ENCODE measurements at regions not wholly inside any gene's neighbourhood (a gene's known extent, or its start where the extent isn't known, plus 50 kb on each side); places are given as distances from the start of the nearest gene placed in this dataset.
"Not testable (repeated sequence)": the region's sequence is repeated elsewhere in the genome, so short reads cannot be mapped to it uniquely, and the experiment has no call there.

- not testable (repeated sequence) for H3K9me3 Mint-ChIP-seq; ATAC-seq; H3K36me3 Mint-ChIP-seq; DNase-seq (ENCODE audit: low spot score in 2 of 2)
- H3K27ac Mint-ChIP-seq, result peak overlapping the region in 1 of 2 donors; percentile 69
Observed at GRCh38 chr1:146415017-146415416, 186.2 kb upstream of the NOTCH2NLA start.

- not testable (repeated sequence) for H3K27ac Mint-ChIP-seq, ATAC-seq, H3K9me3 Mint-ChIP-seq, H3K36me3 Mint-ChIP-seq
- DNase-seq (ENCODE audit: low spot score in 2 of 2), result peak in 1 of 2 donors; percentile 2
Observed at GRCh38 chr1:146413911-146414310, 185.1 kb upstream of the NOTCH2NLA start.

GRCh38 chr1:146411923-146412322 lies 183.1 kb upstream of the NOTCH2NLA start:
- DNase-seq (ENCODE audit: low spot score in 2 of 2), result peak; percentile 27 to 60
- peak; percentile 58 to 62 for ATAC-seq
- peak overlapping the region in 1 of 2 donors; percentile 25 for H3K27ac Mint-ChIP-seq

GRCh38 chr1:146409817-146410441 lies 181.1 kb upstream of the NOTCH2NLA start:
- H3K36me3 Mint-ChIP-seq, H3K9me3 Mint-ChIP-seq: not testable (repeated sequence)
- DNase-seq (ENCODE audit: low spot score in 2 of 2) (peak; percentile 4 to 56), ATAC-seq (peak; percentile 85 to 92)
- peak overlapping the region; percentile 93 to 96 for H3K27ac Mint-ChIP-seq

More at GRCh38 chr1:146411923-146412322, 183.1 kb upstream of the NOTCH2NLA start:
- not testable (repeated sequence) for H3K36me3 Mint-ChIP-seq, H3K9me3 Mint-ChIP-seq

- not testable (repeated sequence) for H3K36me3 Mint-ChIP-seq; DNase-seq (ENCODE audit: low spot score in 2 of 2); H3K9me3 Mint-ChIP-seq
- peak; percentile 80 to 83 for ATAC-seq
- H3K27ac Mint-ChIP-seq, result peak overlapping the region in 1 of 2 donors; percentile 93
Observed at GRCh38 chr1:146409116-146409801, 180.4 kb upstream of the NOTCH2NLA start.

GRCh38 chr1:146401281-146401825 lies 172.5 kb upstream of the NOTCH2NLA start:
- H3K36me3 Mint-ChIP-seq; DNase-seq (ENCODE audit: low spot score in 2 of 2); H3K9me3 Mint-ChIP-seq: not testable (repeated sequence)
- ATAC-seq, result peak; percentile 80 to 87
- H3K27ac Mint-ChIP-seq, result peak overlapping the region; percentile 22 to 86

GRCh38 chr1:146400173-146401121 lies 171.6 kb upstream of the NOTCH2NLA start:
- peak; percentile 11 to 15 for ATAC-seq
- not testable (repeated sequence) for H3K9me3 Mint-ChIP-seq; H3K36me3 Mint-ChIP-seq; DNase-seq (ENCODE audit: low spot score in 2 of 2)
- H3K27ac Mint-ChIP-seq, result peak overlapping the region; percentile 65 to 86

- not testable (repeated sequence) for H3K36me3 Mint-ChIP-seq; H3K27ac Mint-ChIP-seq; H3K9me3 Mint-ChIP-seq; DNase-seq (ENCODE audit: low spot score in 2 of 2)
- peak; percentile 52 to 67 for ATAC-seq
Observed at GRCh38 chr1:146399225-146399624, 170.4 kb upstream of the NOTCH2NLA start.

GRCh38 chr1:146396801-146397200 lies 168.0 kb upstream of the NOTCH2NLA start:
- DNase-seq (ENCODE audit: low spot score in 2 of 2); H3K36me3 Mint-ChIP-seq; ATAC-seq; H3K9me3 Mint-ChIP-seq; H3K27ac Mint-ChIP-seq: not testable (repeated sequence)

- DNase-seq (ENCODE audit: low spot score in 2 of 2); H3K27ac Mint-ChIP-seq; ATAC-seq; H3K36me3 Mint-ChIP-seq; H3K9me3 Mint-ChIP-seq: not testable (repeated sequence)
Observed at GRCh38 chr1:146396242-146396641, 167.4 kb upstream of the NOTCH2NLA start.

GRCh38 chr1:146393796-146394195 lies 165.0 kb upstream of the NOTCH2NLA start:
- not testable (repeated sequence) for ATAC-seq; H3K27ac Mint-ChIP-seq; DNase-seq (ENCODE audit: low spot score in 2 of 2); H3K36me3 Mint-ChIP-seq; H3K9me3 Mint-ChIP-seq

GRCh38 chr1:146393154-146393553 lies 164.3 kb upstream of the NOTCH2NLA start:
- not testable (repeated sequence) for H3K36me3 Mint-ChIP-seq; DNase-seq (ENCODE audit: low spot score in 2 of 2); H3K27ac Mint-ChIP-seq; H3K9me3 Mint-ChIP-seq; ATAC-seq

- not testable (repeated sequence) for H3K9me3 Mint-ChIP-seq; ATAC-seq; H3K36me3 Mint-ChIP-seq; H3K27ac Mint-ChIP-seq; DNase-seq (ENCODE audit: low spot score in 2 of 2)
Observed at GRCh38 chr1:146389178-146389577, 160.4 kb upstream of the NOTCH2NLA start.

GRCh38 chr1:146387750-146388469 lies 159.1 kb upstream of the NOTCH2NLA start:
- H3K36me3 Mint-ChIP-seq; ATAC-seq; DNase-seq (ENCODE audit: low spot score in 2 of 2); H3K9me3 Mint-ChIP-seq: not testable (repeated sequence)
- peak overlapping the region; percentile 98 to 100 for H3K27ac Mint-ChIP-seq

- H3K9me3 Mint-ChIP-seq, H3K36me3 Mint-ChIP-seq: not testable (repeated sequence)
- peak; percentile 55 to 79 for DNase-seq (ENCODE audit: low spot score in 2 of 2)
- peak overlapping the region; percentile 98 to 100 for H3K27ac Mint-ChIP-seq
- ATAC-seq, result peak; percentile 84 to 94
Observed at GRCh38 chr1:146386851-146387749, 158.3 kb upstream of the NOTCH2NLA start.
